HPDE6-E6E7 (cell line): ENCODE measurements at regions not wholly inside any gene's neighbourhood (a gene's known extent, or its start where the extent isn't known, plus 50 kb on each side); places are given as distances from the start of the nearest gene placed in this dataset.

Experiments
- DNase-seq: peaks from one replicate; pipeline ENCODE4 v3.0.0; 2011; ENCODE audit warnings: missing footprints; ENCODE audit errors: extremely low spot score

DNA sequence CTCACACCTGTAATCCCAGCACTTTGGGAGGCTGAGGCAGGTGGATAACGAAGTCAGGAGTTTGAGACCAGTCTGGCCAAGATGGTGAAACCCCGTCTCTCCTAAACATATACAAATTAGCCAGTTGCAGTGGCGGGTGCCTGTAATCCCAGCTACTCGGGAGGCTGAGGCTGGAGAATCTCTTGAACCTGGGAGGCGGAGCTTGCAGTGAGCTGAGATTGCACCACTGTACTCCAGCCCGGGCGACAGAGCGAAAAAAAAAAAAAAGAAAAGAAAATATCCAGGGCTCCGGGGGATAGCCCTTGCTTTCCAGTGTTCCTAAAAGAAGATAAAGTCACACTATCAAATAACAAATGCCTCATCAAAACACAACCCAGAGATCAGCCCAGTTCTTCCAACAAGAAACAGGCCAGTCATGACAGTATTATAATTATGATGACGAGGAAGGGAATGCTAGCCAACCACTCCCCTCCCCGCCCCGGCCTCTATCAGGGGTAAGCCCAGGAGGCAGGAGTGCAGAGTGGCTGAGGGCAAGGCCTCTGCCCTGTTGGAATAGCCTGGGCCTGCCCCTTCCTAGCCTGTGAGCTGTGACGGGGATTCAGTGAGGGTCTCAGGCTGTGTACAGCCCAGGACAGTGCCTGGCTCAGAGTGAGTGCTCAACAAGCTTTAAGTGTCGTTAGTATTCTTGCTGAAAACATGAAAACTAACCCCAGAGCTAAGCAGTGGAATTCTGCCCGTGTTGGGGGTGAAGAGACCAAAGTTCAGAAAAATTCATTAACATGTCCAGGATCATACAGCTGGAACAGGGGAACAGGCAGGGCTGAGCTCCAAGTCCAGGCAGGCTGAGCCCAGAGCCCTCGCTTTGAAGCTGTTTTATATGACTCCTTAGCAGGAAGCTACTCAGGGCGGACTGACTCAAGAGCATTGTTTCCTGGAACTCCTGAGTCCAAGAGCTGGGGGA, 54.3 kb downstream of the FAM241B start:
- DNase-seq, result peak; percentile 79

DNA sequence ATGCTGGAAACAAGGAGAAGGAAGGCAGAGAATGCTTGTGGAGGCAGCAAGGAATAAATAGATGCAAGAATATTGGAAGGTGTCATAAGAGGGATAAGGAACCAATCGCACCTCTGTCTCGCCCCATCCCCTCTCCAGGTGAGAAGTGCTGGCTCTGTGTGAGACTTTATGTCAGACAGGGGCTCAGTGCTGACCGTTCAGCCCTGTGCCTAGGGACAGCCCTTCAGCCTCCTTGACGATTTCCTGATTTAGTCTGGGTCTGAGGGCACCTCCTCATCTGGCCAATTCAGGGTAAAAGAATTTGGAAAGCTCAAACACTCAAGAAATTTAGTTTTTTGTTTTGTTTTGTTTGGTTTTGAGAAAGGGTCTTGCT, 54.9 kb downstream of the FAM241B start:
- peak; percentile 23 for DNase-seq

DNA sequence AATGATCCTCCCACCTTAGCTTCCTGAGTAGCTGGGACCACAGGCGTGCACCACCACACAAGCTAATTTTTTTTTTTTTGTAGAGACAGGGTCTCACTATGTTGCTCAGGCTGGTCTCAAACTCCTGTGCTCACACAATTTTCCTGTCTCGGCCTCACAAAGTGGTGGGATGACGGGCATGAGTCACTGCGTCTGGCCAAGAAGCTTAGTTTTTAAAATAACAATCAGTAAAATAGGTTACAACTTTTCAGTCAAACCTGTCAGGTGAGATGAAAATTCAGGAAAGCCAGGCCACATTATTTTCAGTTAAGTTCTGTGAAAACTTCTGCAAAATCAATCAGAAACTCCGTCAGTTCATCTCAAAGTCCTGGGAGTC, 55.4 kb downstream of the FAM241B start:
- peak; percentile 35 for DNase-seq

DNA sequence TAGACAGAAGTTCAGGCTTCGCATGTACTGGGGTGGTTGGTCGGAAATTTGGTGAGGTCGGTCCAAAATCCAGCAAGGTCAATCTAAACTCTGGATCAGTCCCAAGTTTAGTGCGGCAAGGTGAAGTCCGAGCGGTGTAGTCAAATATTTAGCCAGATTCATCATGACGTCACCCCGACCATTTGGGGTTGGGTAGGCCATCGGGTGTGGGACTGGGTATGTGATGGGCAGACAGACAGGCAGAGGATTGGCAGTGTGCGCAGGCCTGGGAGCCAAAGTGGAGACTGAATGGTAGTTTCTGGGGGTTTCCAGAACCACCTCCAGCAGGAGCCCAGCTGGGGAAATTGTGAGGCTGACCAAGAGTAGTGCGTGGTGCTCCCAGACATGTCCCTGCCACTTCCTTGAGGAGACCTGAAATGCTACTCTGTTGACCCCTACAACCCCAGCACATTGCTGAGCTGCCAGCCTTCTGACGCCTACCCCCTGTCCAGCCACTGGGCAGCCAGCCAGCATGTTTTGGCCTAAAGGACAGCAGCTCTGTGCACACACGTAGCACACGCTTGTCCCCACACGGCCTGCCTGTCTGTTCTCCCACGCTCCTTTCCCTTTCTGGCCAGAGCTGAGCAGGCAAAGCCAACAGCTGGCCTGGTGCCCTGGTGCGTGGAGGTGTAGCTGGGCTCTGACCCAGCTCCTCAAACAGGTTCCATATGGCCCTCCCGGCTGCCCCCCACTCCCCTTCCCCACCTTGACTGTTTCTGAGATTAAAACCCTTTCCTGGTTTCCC, 55.9 kb downstream of the FAM241B start:
- peak; percentile 22 for DNase-seq

DNA sequence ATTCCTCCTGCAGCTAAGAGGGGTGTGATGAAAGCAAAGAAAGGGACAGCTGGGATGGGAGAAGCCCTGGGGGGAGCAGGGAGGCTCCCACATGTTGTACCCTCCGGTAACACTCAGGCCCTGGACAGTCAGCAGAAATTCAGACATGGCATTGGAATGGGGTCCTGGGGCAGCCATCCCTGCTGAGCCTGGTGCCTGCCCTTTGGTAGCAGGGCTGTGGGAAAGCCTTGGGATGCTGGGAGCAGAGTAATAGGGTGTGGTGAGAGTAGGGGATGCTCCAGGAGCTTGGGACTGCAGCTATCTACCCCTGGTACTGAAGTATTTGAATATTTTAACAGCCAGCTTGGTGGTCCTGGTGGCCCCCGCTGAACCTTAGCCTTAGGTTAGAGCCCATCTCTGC, 56.8 kb downstream of the FAM241B start:
- no peak for DNase-seq

DNA sequence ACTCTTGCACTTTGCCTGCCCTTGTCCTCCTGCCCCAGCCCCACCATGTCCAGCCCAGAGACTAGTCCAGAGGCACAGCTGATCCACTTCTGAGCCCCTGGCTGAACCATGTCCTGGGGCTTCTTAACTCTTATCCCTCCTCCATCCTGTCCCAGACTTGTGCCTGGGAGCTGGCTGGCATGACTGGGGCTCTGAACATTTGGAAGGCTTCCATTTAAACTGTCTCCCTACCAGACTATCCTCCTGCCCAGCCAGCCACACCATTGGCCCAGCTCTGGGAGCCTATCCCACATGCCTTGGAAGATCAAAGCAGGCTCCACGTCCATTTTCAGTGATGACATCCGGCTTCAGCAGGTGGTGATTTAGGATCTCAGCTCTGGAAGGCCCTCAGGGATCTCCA, 57.4 kb downstream of the FAM241B start:
- no peak for DNase-seq

DNA sequence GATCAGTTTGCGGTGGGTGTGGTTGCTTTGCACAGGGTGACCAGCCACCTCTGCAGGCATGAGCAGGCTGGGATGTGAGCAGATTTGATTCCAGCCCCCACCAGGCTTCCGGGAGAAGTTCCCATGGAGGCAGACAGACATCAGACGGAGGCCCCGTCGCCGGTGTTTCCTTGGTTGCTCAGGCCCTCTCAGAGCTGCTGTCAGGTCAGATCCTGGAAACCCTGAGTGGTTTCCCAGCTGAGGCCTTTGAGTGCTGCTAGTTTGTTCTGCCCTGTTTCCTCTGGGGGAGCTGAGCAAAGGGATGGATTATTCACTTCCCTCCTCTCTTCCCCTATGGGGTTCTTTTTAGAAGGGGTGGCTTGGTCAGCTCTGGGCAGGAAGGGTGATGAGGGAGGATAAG, 62.2 kb downstream of the FAM241B start:
- no peak for DNase-seq

DNA sequence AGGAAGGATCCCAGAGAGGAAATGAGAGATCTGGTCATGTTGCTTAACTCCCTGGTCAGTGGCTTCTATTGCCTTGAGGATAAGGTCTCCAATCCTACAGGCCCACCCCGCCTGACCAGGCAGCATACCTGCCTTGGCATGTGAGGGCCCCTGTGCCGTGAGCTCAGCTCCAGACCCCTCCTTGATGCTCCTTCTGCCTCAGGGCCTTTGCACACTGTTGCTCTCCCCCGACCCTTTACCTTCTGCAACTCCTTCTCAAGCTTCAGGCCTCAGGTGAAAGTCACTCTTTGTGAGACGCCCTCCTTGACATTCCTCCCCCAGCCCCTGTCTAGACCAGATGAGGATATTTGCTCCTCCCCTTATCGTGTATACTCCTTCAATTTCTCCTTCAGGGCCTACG, 62.8 kb downstream of the FAM241B start:
- DNase-seq, result no peak

DNA sequence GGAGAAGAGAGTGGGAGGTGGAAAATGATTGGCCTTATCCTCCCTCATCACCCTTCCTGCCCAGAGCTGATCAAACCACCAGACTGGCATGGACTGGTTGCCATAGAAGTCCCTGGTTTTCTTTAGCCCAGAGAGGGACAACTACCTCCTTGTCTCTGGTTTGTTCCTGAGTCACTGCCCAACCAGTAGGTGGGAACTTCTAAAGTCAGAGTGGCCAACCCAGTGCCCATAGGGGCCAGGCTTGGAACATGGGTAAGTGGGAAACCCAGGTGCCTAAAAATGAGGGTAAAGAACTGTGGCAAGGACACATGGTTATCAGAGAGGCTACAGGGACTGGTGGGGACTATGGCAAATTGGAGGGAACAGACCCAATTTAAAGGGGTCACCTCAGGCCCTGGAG, 63.8 kb downstream of the FAM241B start:
- no peak for DNase-seq

DNA sequence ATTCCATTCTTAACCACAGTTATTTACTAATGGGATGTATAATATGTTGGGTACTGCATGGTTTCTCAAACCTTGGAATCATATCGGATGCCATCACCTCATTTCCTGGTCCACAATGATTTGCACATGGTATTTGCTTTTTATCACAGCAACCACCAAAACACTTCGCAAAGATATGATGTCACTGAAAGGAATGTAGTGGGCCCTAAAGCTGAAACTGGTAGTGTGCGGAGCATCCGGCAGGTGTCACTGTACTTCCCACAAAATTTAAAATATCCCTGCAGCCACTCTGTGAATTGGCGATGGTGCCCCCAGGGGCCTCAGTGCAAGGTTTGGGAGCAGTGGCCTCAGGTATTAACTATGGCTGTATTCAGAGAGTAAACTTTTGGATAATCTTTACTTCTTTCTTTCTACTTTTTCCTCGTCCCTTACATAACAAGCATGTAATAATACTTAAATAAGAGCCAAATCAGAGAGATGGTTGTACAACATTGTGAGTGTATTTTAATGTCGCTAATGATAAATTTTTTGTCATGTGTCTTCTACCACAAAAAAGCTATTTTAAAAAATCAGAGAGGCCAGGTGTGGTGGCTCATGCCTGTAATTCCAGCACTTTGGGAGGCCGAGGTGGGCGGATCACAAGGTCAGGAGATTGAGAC, 66.2 kb downstream of the FAM241B start:
- peak; percentile 71 for DNase-seq

DNA sequence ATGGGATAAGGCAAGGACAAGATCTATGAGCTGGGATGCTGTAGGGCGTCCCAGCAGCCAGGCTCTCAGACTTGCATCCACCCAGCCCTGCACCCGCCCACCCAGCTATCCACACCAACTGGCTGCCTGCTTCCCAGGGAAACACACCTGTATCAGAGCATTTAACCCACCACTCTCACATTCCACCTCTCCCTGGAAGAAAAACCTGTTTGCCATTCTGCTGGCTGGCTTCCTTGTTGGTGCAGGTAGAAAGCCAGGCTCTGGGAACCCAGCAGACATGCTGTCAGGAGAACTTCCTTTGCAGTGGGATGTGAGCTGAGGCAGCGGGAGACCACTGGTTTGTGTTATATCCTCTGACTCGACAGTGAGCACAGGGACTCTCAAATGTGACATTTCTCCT, 67.0 kb downstream of the FAM241B start:
- DNase-seq, result no peak

DNA sequence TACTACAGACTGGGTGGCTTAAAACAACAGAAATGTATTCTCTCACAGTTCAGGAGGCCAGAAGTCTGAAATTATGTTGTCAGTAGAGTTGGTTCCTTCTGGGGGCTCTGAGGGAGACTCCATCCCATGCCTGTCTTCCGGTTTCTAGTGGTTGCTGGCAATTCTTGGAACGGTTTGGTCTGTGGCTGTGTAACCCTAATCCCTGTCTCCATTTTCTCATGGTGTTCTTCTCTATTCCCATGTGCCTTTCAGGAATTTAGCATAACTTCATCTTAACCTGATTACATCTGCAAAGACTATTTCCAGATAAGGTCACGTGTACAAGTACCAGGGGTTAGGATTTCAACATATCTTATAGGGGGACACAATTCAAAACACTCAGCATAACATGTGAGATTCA, 73.2 kb downstream of the FAM241B start:
- DNase-seq, result no peak

DNA sequence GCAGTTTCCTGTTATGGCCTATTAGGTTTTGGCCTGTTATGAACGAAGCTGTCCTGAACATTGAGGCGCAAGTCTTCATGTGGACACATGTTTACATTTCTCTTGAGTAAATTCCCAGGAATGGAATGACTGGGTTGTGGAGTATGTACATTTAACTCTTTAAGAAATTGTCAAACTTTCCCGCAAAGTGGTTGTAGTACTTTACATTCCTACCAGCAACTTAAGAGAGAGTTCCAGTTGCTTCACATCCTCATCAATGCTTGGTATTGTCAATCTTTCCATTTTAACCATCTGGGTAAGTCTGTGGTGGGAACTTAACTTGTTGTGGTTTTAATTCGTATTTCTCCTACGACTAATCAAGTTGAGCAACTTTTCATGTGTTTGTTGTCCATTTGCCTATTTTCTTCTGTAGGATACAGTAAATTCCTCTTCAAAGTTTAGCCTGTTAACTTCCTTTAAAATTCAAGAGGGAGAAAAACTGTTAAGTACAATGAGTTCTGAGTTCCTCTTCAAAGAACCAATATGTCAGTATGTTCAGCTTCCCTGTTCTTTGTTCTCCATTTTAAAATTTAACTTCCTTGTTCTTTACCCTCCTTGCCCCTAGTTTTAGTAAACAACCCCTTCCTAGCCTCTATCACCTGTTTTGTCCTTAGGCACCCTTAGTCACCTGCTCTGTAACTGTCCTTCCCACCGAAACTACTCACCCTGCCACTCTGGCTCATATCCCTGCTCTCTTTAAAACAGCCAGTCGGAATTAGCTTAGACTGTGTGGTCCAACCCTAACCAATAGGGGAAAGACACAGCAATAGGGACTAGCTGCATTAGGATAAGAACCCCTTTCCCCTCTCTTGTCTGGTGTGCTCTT, 74.0 kb downstream of the FAM241B start:
- DNase-seq, result peak; percentile 39

DNA sequence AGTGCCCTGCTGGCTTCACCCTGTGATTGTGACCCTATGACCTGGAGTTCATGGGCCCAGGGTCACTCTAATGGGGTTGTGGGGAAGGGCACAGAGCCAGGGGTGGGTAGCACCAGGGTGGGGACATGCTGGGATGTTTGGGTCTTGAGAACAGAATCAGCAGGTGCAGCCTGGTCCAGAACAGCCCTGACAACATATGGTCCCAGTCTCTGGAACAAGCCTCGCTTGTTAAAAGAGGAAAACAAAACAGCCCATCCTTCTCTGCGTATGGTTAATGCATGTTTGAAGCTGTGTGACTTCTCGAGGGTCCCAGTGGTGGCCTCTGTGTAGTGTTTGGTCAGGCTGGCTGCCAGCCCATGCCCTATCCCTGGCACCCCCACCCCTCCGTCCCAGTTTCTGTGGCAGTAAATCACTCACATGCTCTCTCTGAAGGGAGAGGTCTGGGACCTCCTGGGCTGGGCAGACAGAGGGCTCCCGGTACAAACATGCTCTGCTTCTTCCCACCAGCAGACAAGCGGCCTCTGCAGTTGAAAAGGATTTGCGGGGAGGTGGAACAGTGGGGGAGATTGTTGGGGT, 79.4 kb downstream of the FAM241B start:
- no peak for DNase-seq

DNA sequence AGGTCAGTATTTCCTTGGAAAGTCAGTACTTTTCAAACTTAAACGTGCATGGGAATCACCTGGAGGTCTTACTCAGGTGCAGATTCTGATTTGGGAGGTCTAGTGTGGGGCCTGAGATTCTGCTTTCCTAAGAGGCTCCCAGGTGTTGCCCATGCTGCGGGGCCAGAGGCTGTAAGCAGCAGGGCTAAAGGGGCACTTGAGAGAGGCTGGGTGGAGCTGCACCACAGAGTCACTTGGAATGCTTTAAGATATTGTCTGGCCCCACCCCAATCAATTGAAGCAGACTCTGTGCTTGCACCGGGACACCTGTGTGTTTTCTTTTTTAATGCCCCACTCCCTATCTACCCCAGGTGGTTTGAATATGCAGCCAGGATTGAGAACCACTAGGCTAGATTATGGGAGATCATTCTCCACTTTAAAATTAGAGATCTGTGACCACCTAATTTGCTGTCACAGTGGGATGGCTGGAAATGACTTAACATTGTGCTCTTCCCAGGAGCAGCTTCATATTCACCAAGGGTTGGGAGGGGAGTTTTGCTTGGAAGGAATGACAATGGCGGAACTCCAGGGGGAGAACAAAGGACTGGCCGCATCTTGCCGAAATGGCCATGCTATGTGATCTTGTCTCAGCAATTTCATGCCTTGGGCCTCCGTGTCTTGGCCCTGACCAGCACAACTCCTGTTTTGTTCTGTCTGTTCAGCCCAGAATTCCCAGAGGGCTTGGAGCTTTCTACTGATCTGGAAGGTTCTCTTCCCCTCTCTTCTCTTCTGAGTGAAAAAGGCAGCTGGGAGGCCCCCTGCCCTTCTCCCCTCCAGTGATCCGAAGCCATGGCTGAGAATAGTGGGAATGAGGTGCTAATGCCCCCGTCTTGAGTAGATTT, 80.2 kb downstream of the FAM241B start:
- no peak for DNase-seq

DNA sequence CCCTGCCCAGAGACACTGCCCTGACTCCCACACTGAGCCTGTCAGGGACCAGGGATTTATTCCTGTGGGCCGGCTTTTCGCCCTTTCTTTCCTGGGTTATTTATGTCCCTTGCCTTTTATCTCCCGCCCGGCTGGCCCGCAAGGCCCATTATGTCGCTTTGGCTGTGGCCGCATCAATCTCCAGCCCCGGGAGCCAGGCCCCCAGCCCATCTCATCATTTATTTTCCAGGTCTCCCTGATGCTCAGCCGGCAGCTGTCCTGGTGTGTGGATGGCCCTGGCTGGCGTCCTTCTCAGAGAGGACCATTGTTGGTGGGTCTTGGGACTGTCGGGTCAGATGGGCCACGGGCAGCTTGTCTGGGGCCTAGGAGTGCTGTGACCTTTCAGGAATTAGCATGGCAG, 82.3 kb downstream of the FAM241B start:
- DNase-seq, result no peak

DNA sequence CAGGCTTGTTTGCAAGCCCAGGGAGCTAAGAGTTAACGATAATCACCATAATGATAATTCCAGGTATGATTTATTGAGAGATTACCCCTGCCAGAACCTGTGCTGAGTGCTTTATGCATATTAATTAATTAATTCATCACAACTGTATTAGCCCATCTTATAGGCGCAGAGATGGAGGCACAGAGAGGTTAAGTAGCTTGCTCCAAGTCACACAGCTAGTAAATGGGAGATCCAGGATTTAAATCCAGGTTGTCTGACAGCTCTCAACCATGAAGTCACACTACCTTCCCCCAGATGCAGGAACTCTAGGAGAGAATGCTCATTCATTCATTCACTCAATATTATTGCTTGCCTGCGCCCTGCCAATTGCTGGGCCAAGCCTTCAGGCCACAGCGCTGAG, 84.5 kb downstream of the FAM241B start:
- DNase-seq, result no peak

DNA sequence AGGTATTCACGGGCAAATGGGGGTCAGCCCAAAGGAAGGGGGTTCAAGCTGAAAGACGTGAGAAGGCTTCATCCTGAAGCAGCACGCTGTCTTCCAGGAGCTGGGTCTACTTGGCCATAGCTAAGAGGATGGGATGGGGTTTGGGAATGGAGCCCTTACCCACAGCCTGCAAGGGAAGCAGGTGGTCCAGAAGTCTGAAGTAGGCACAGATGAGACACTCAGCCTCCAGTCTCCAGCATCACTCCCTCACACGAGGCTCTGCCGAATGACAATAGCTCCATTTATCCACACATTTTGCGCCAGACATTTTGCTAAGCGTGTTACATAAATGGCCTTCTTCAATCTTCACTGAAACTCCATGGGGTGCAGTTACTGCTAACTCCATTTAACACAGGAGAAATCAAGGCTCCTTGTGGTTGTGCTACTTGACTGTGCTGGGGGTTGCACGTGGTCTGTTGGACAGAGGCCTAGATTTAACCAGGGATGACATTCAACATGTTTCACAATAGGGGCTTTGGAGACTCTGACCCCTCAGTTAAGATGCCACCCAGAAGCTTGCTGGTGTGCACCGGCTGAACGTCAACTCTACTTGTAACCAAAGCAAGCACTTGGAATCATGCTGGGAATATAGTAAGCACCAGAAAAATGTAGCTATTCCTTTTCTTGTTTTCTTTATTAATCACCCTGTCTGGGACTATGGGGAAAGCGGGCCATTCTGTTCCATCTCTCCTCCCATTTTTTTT, 85.3 kb downstream of the FAM241B start:
- DNase-seq, result no peak

DNA sequence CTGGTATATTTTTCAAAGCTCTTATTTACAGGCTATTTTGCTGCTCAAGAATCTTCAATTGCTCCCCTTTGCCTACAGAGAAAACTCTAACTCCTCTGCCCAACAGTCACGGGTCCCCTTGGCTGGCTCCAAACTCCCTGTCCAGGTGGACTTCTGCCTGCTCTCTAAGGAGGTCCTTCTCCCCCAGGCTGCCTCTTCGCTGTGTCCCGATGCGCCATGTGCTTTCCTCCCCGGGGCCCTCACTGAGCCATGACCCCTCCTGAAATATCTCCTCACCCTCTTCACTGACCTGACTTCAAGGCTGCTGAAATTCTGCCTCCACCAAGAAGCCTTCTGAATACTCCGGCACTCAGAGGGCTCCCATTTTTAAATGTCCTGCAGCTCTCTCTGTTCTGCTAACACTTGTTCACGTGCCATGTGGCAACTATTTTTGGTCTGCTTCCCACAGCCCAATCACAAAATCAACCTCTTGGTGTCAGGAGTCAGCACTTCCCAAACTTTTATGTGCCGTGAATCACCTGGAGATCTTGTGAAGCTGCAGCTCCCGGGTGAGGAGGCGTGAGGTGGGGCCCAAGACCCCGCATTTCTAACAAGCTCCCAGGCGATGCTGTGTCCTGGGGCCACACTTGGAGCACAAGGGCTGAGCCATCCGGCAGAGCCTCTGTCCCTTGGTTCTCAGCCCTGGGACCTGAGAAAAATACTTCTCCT, 85.7 kb upstream of the COL13A1 start:
- DNase-seq, result no peak
